ENCODE measurements at regions not wholly inside any gene's neighbourhood (a gene's known extent, or its start where the extent isn't known, plus 50 kb on each side); places are given as distances from the start of the nearest gene placed in this dataset.

DNA sequence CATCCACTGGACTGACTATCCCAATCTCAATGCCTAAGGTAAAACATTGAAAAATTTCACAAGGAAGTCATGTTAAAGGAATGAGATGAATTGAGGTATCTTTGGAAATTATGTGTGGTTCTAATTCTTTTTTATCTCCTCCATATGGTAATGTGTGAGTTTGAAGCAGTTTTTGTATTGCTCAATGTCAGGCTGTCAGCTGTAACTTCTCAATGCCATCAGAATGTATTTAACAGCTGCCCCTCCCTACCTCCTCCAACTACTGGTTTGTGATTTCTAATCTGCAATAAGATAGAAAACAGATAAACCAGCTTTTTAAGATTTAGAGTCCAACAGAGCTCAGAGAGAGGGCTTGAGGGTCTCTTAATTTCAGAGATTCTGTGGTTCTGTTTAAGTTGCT is 1005.8 kb upstream of the ADGRB3 start:
- no peaks in the 10 kb centered on the region for H3K4me1 ChIP-seq (ENCODE audit: insufficient read depth, low read length)
- H3K27me3 Mint-ChIP-seq, result no peaks in the 10 kb centered on the region
- CTCF ChIA-PET (ENCODE audit: partially characterized antibody), result interaction anchor here (1.5 kb wide), 1 partner anchor 22 kb away, joined by 3 read pairs; no protein-coding TSS in a partner anchor

DNA sequence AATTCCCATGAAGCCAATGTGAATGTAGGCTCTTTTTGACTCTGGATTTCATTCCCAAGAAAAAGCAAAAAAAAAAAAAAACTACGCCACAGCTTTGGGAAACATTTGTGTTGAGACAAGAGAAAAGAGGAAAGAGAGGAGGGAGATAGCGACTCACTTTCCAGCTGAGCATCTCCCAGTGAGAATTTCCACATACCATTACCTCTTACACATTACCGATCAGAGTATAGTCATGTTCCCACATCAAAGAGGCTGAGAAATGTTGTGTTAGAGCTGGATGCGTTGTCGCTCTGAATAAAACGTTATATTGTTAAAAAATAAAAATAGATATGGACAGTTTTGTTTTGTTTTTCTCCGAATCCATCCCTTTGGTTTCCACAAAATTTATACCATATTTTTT is 1019.3 kb upstream of the ADGRB3 start:
- Mint-ChIP-seq H3K4me1 (no peaks in the 10 kb centered on the region), H3K9me3 (peaks cover 0 to 5% (median 0%) of the 10 kb centered on the region in 8 donors), H3K27ac (no peak overlapping the region), H3K4me3 (no peak overlapping the region), H3K27me3 (no peaks in the 10 kb centered on the region), H3K36me3 (no peaks in the 10 kb centered on the region)
- ChIA-PET POLR2A (ENCODE audit: partially characterized antibody) (no interaction called here), CTCF (ENCODE audit: partially characterized antibody) (no interaction called here)
- H3K27ac ChIP-seq (ENCODE audit: low read depth, low read length), result no peak overlapping the region
- intact Hi-C loops (cut with micrococcal nuclease), result no loop called here
- no peak for DNase-seq
- H3K4me1 ChIP-seq (ENCODE audit: insufficient read depth, low read length), result no peaks in the 10 kb centered on the region
- H3K27me3 ChIP-seq (ENCODE audit: insufficient read depth, low read length), result no peaks in the 10 kb centered on the region
- no peak overlapping the region for H3K4me3 ChIP-seq (ENCODE audit: low read length in 2 of 2)
- H3K36me3 ChIP-seq (ENCODE audit: insufficient read depth, low read length), result no peaks in the 10 kb centered on the region
- H3K9me3 ChIP-seq (ENCODE audit: control insufficient read depth in 1 of 2, low read length in 2 of 2), result no peaks in the 10 kb centered on the region

More for the DNA sequence above, 1005.8 kb upstream of the ADGRB3 start:
- no peaks in the 10 kb centered on the region for H3K9me3 ChIP-seq (ENCODE audit: control insufficient read depth in 1 of 2, low read length in 2 of 2)
- no peaks in the 10 kb centered on the region for H3K36me3 Mint-ChIP-seq
- H3K4me1 Mint-ChIP-seq, result no peaks in the 10 kb centered on the region
- H3K27me3 ChIP-seq (ENCODE audit: insufficient read depth, low read length), result no peaks in the 10 kb centered on the region
- no peaks in the 10 kb centered on the region for H3K36me3 ChIP-seq (ENCODE audit: insufficient read depth, low read length)
- no peak overlapping the region for H3K4me3 ChIP-seq (ENCODE audit: low read length in 2 of 2)
- H3K27ac ChIP-seq (ENCODE audit: low read depth, low read length), result no peak overlapping the region
- H3K9me3 Mint-ChIP-seq, result peaks cover 0 to 8% (median 4%) of the 10 kb centered on the region in 8 donors
- intact Hi-C loops (cut with micrococcal nuclease), result no loop called here
- POLR2A ChIA-PET (ENCODE audit: partially characterized antibody), result no interaction called here
- H3K27ac Mint-ChIP-seq, result no peak overlapping the region
- H3K4me3 Mint-ChIP-seq, result no peak overlapping the region
- no peak for DNase-seq

DNA sequence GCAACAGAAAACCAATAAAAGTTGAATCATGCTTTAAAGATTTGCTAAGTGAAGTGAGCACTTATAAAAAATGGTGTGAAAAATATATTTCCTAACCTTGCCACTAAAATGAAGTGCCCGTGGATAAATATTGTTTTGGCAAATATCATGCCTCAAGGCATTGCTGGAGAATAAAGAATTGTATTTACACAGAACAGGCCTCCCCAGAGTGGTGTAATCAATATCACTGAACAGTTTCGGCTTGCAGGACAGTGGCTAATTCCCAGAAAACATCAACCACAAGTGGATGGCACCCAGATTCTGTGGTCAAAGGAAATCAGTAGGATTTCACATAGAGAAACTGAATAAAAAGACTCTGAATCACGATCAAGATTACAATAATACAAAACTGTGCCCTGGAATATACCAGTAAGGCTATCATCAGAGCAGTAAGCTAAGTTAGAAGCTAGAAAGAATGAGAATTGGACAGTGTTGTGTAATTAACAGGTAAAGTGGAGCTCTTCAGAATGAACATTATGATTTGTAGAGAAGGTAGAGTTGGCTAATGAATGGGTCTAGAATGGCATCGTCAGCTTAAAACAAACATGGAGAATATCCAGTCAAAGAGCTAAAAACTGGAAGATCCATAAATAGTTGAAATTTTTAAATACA is 1026.9 kb upstream of the ADGRB3 start:
- ChIA-PET POLR2A (ENCODE audit: partially characterized antibody) (no interaction called here), CTCF (ENCODE audit: partially characterized antibody) (no interaction called here)
- H3K27me3 ChIP-seq (ENCODE audit: insufficient read depth, low read length), result no peaks in the 10 kb centered on the region
- Mint-ChIP-seq H3K36me3 (no peaks in the 10 kb centered on the region), H3K4me1 (no peaks in the 10 kb centered on the region), H3K27ac (no peak overlapping the region), H3K4me3 (no peak overlapping the region), H3K9me3 (peaks cover 0 to 6% (median 3%) of the 10 kb centered on the region in 8 donors), H3K27me3 (no peaks in the 10 kb centered on the region)
- no peaks in the 10 kb centered on the region for H3K9me3 ChIP-seq (ENCODE audit: control insufficient read depth in 1 of 2, low read length in 2 of 2)
- DNase-seq, result no peak
- H3K4me1 ChIP-seq (ENCODE audit: insufficient read depth, low read length), result no peaks in the 10 kb centered on the region
- H3K4me3 ChIP-seq (ENCODE audit: low read length in 2 of 2), result no peak overlapping the region
- intact Hi-C loops (cut with micrococcal nuclease), result no loop called here
- H3K36me3 ChIP-seq (ENCODE audit: insufficient read depth, low read length), result no peaks in the 10 kb centered on the region
- no peak overlapping the region for H3K27ac ChIP-seq (ENCODE audit: low read depth, low read length)

DNA sequence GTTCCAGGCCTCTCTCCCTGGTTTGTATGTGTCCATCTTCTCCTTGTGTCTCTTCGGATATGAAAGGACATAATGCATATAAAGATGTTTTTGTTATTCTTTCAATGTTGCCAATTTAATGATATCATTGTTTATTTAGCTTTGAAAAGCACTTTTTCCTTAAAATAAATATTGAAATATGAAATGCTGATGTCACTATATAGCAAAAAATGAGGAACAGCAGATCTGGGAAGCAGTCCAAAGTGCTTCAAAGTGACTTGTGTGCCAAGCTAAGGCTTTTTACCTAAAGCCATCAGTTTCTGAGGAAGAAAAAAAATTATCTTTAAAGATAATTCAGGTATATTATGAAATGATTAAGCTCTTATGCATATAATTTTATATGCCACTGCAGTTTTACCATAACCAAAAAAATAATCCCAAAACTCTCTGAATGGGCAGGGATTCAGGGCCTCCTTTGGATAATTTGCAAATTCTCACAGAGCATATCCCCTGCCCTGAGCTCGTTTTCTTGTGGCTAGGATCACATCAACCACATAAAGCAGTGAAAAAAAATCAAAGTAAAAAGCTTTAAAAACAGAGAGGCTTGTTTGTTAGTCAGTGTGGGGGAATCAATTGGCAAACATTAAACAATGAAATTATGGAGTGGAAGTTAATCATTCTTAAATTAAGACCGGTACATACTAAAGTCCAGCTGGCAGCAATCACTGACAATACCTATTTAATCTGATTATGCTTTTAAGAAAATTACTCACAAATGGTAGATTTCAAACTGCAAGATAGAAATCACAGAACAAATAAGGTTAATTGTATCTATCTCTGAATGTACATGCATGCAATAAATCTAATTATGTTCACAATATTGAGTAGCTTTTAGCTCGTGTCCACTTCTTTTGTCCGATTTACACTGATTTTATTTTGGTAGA is 1027.9 kb upstream of the ADGRB3 start:
- H3K36me3 ChIP-seq (ENCODE audit: insufficient read depth, low read length), result no peaks in the 10 kb centered on the region
- intact Hi-C loops (cut with micrococcal nuclease), result no loop called here
- H3K4me3 ChIP-seq (ENCODE audit: low read length in 2 of 2), result no peak overlapping the region
- H3K9me3 ChIP-seq (ENCODE audit: control insufficient read depth in 1 of 2, low read length in 2 of 2), result no peaks in the 10 kb centered on the region
- ChIA-PET POLR2A (ENCODE audit: partially characterized antibody) (no interaction called here), CTCF (ENCODE audit: partially characterized antibody) (interaction anchor here (0.8 kb wide), 1 partner anchor 22 kb away, joined by 3 read pairs; no protein-coding TSS in a partner anchor)
- Mint-ChIP-seq H3K36me3 (no peaks in the 10 kb centered on the region), H3K27ac (peak overlapping the region in 1 of 7 donors; percentile 29), H3K27me3 (no peaks in the 10 kb centered on the region), H3K4me1 (no peaks in the 10 kb centered on the region), H3K9me3 (peaks cover 0 to 6% (median 4%) of the 10 kb centered on the region in 8 donors), H3K4me3 (no peak overlapping the region)
- H3K27me3 ChIP-seq (ENCODE audit: insufficient read depth, low read length), result no peaks in the 10 kb centered on the region
- H3K27ac ChIP-seq (ENCODE audit: low read depth, low read length), result no peak overlapping the region
- H3K4me1 ChIP-seq (ENCODE audit: insufficient read depth, low read length), result no peaks in the 10 kb centered on the region
- no peak for DNase-seq

DNA sequence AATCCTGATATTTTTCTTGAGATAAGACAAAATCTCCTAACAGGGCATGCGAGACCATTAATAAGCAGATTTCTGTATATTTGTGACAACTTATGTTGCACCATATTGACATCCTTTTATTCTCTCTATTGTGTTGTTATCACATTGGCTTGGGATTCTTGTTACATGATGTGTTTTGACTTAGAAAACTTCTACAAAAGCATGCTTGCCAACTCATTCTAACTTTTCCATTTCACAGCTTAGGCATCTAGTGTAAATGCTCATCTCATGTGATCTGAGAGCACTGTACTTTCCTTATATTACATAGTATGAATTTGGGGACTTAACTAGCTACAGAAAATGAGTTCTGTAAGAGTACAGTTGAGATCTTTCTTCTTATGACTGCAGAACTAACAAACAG is 1040.7 kb upstream of the ADGRB3 start:
- POLR2A ChIA-PET (ENCODE audit: partially characterized antibody), result no interaction called here
- no peaks in the 10 kb centered on the region for H3K36me3 Mint-ChIP-seq
- no peak overlapping the region for H3K27ac ChIP-seq (ENCODE audit: low read depth, low read length)
- no peak overlapping the region for H3K27ac Mint-ChIP-seq
- no peaks in the 10 kb centered on the region for H3K27me3 ChIP-seq (ENCODE audit: insufficient read depth, low read length)
- H3K4me3 Mint-ChIP-seq, result no peak overlapping the region
- H3K9me3 Mint-ChIP-seq, result peaks cover 0 to 8% (median 4%) of the 10 kb centered on the region in 8 donors
- CTCF ChIA-PET (ENCODE audit: partially characterized antibody), result no interaction called here
- H3K9me3 ChIP-seq (ENCODE audit: control insufficient read depth in 1 of 2, low read length in 2 of 2), result no peaks in the 10 kb centered on the region
- no peaks in the 10 kb centered on the region for H3K4me1 Mint-ChIP-seq
- no peaks in the 10 kb centered on the region for H3K4me1 ChIP-seq (ENCODE audit: insufficient read depth, low read length)
- H3K36me3 ChIP-seq (ENCODE audit: insufficient read depth, low read length), result no peaks in the 10 kb centered on the region
- intact Hi-C loops (cut with micrococcal nuclease), result no loop called here
- H3K4me3 ChIP-seq (ENCODE audit: low read length in 2 of 2), result no peak overlapping the region
- no peaks in the 10 kb centered on the region for H3K27me3 Mint-ChIP-seq
- no peak for DNase-seq

DNA sequence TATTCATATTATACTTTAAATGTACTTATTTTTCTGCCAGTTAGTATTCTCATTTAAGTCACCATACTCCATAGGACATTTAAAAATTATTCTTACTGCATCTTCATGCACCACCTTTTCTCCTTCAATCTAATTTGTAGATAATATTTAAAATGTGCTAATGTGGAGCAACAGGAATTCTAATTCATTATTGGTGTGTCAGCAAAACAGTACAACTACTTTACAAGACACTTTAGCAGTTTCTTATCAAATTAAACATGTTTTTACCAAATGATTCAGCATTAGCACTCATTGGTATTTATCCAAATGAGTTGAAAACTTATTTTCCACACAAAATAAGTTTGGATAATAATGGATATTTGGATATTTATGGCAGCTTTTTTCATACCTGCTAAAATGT is 1041.8 kb upstream of the ADGRB3 start:
- Mint-ChIP-seq H3K36me3 (no peaks in the 10 kb centered on the region), H3K4me3 (no peak overlapping the region), H3K27me3 (no peaks in the 10 kb centered on the region), H3K4me1 (no peaks in the 10 kb centered on the region), H3K9me3 (peaks cover 0 to 8% (median 4%) of the 10 kb centered on the region in 8 donors), H3K27ac (no peak overlapping the region)
- DNase-seq, result no peak
- H3K27ac ChIP-seq (ENCODE audit: low read depth, low read length), result no peak overlapping the region
- POLR2A ChIA-PET (ENCODE audit: partially characterized antibody), result no interaction called here
- no peak overlapping the region for H3K4me3 ChIP-seq (ENCODE audit: low read length in 2 of 2)
- H3K36me3 ChIP-seq (ENCODE audit: insufficient read depth, low read length), result no peaks in the 10 kb centered on the region
- no peaks in the 10 kb centered on the region for H3K9me3 ChIP-seq (ENCODE audit: control insufficient read depth in 1 of 2, low read length in 2 of 2)
- CTCF ChIA-PET (ENCODE audit: partially characterized antibody), result no interaction called here
- H3K4me1 ChIP-seq (ENCODE audit: insufficient read depth, low read length), result no peaks in the 10 kb centered on the region
- intact Hi-C loops (cut with micrococcal nuclease), result no loop called here
- H3K27me3 ChIP-seq (ENCODE audit: insufficient read depth, low read length), result no peaks in the 10 kb centered on the region

DNA sequence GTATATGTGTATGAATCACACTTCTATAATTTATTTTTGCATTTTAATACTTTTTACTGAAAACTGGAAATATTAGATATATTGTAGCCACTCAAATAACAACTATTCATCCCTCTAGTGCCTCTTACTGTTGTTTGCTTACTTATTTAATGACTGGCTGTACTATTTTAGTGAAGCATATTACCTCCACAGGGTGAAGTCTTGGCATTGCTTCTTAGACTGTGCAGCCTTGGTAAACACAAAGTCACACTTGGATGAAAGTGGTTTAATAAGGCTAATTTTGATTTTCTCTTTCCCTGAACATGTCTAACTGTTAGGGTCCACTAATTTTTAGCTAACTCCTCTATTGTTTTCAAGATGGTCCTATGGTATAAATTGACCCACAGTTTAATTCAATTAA is 1043.2 kb upstream of the ADGRB3 start:
- CTCF ChIA-PET (ENCODE audit: partially characterized antibody), result no interaction called here
- Mint-ChIP-seq H3K36me3 (no peaks in the 10 kb centered on the region), H3K9me3 (peaks cover under 1 to 9% (median 5%) of the 10 kb centered on the region in 8 donors), H3K27me3 (no peaks in the 10 kb centered on the region), H3K27ac (no peak overlapping the region), H3K4me1 (no peaks in the 10 kb centered on the region), H3K4me3 (no peak overlapping the region)
- no peak overlapping the region for H3K27ac ChIP-seq (ENCODE audit: low read depth, low read length)
- H3K27me3 ChIP-seq (ENCODE audit: insufficient read depth, low read length), result no peaks in the 10 kb centered on the region
- H3K4me3 ChIP-seq (ENCODE audit: low read length in 2 of 2), result no peak overlapping the region
- no peaks in the 10 kb centered on the region for H3K9me3 ChIP-seq (ENCODE audit: control insufficient read depth in 1 of 2, low read length in 2 of 2)
- intact Hi-C loops (cut with micrococcal nuclease), result no loop called here
- H3K4me1 ChIP-seq (ENCODE audit: insufficient read depth, low read length), result no peaks in the 10 kb centered on the region
- no peak for DNase-seq
- no peaks in the 10 kb centered on the region for H3K36me3 ChIP-seq (ENCODE audit: insufficient read depth, low read length)
- POLR2A ChIA-PET (ENCODE audit: partially characterized antibody), result no interaction called here
